ENCODE measurements at regions not wholly inside any gene's neighbourhood (a gene's known extent, or its start where the extent isn't known, plus 50 kb on each side); places are given as distances from the start of the nearest gene placed in this dataset.

GRCh38 chr17:79239205-79239604 is 164.6 kb downstream of the ENGASE start:
- no peak for TF ChIP-seq CTCF (IDR thresholded peaks at IDR 0.05)
- TF ChIP-seq POLR2A (IDR thresholded peaks at IDR 0.05), result no peak
